Peyer's patch (tissue), 4 donors: ENCODE measurements at regions not wholly inside any gene's neighbourhood (a gene's known extent, or its start where the extent isn't known, plus 50 kb on each side); places are given as distances from the start of the nearest gene placed in this dataset.

Experiments used
- DNase-seq, 3 donors: peaks; one replicate each; pipeline ENCODE4 v3.0.0-alpha.2; 2017 to 2019
- H3K27ac ChIP-seq, 4 donors: fragments of 200-600 bp; sonication (generic); one replicate each; pipeline ENCODE4 v1.5.1; 2016 to 2019
- H3K27me3 ChIP-seq, 2 donors: fragments of 200-600 bp; sonication (generic); one replicate each; pipeline ENCODE4 v1.5.1; 2019
- H3K36me3 ChIP-seq, 3 donors: fragments of 200-600 bp; sonication (generic); one replicate each; pipeline ENCODE4 v1.5.1; 2016 to 2019
- H3K4me1 ChIP-seq, 4 donors: fragments of 200-600 bp; sonication (generic); one replicate each; pipeline ENCODE4 v1.5.1; 2016 to 2019
- H3K4me3 ChIP-seq, 4 donors: fragments of 200-600 bp; sonication (generic); 1 replicate in 3 of 4; 2 replicates in 1 of 4; pipeline ENCODE4 v1.5.1; 2016 to 2019; ENCODE audit warnings: mild to moderate bottlenecking in 1 of 4
- H3K9me3 ChIP-seq, 4 donors: fragments of 200-600 bp; sonication (generic); one replicate each; pipeline ENCODE4 v1.5.1; 2016 to 2019; ENCODE audit warnings: mild to moderate bottlenecking in 1 of 4
- CTCF ChIP-seq, 6 experiments: fragments of 450-650 bp in 4 of 6; fragments of 200-600 bp in 2 of 6; sonication (generic) in 1 of 6; IDR thresholded peaks; one replicate each; pipeline ENCODE4 v1.5.1; 2017 to 2019; ENCODE audit warnings: antibody characterized with exemption in 6 of 6, mild to moderate bottlenecking in 3 of 6, moderate library complexity in 1 of 6
- POLR2A ChIP-seq, 2 donors: fragments of 450-650 bp; IDR thresholded peaks; one replicate each; pipeline ENCODE4 v1.5.1; 2017; ENCODE audit warnings: antibody characterized with exemption in 2 of 2, mild to moderate bottlenecking in 2 of 2, moderate library complexity in 2 of 2

GRCh38 chr6:37114612-37115011, 55.3 kb upstream of the PIM1 start:
- TF ChIP-seq POLR2A (IDR thresholded peaks at IDR 0.05) (no peak), CTCF (IDR thresholded peaks at IDR 0.05) (no peak)
- H3K27ac ChIP-seq: no peak overlapping the region
- no peak for DNase-seq

GRCh38 chr6:37115236-37115895, 54.6 kb upstream of the PIM1 start:
- H3K27ac ChIP-seq: no peak overlapping the region
- H3K27me3 ChIP-seq: no peaks in the 10 kb centered on the region
- DNase-seq: no peak

More at GRCh38 chr6:37114612-37115011, 55.3 kb upstream of the PIM1 start:
- Histone ChIP-seq H3K36me3 (no peaks in the 10 kb centered on the region), H3K27me3 (no peaks in the 10 kb centered on the region), H3K4me3 (no peak overlapping the region), H3K9me3 (no peaks in the 10 kb centered on the region), H3K4me1 (no peaks in the 10 kb centered on the region)

GRCh38 chr6:37116326-37116725, 53.6 kb upstream of the PIM1 start:
- TF ChIP-seq POLR2A (IDR thresholded peaks at IDR 0.05): no peak
- TF ChIP-seq CTCF (IDR thresholded peaks at IDR 0.05): no peak
- DNase-seq: no peak
- no peaks in the 10 kb centered on the region for H3K4me1 ChIP-seq
- H3K4me3 ChIP-seq: no peak overlapping the region
- no peak overlapping the region for H3K27ac ChIP-seq
- H3K27me3 ChIP-seq: no peaks in the 10 kb centered on the region
- no peaks in the 10 kb centered on the region for H3K36me3 ChIP-seq
- H3K9me3 ChIP-seq: no peaks in the 10 kb centered on the region

More at GRCh38 chr6:37115236-37115895, 54.6 kb upstream of the PIM1 start:
- TF ChIP-seq CTCF (IDR thresholded peaks at IDR 0.05) (no peak), POLR2A (IDR thresholded peaks at IDR 0.05) (no peak)
- Histone ChIP-seq H3K4me1 (no peaks in the 10 kb centered on the region), H3K36me3 (no peaks in the 10 kb centered on the region), H3K9me3 (no peaks in the 10 kb centered on the region), H3K4me3 (no peak overlapping the region)

GRCh38 chr6:37119387-37119886, 50.5 kb upstream of the PIM1 start:
- TF ChIP-seq POLR2A (IDR thresholded peaks at IDR 0.05): no peak
- no peak for TF ChIP-seq CTCF (IDR thresholded peaks at IDR 0.05)
- Histone ChIP-seq H3K27me3 (no peaks in the 10 kb centered on the region), H3K27ac (no peak overlapping the region), H3K4me1 (no peaks in the 10 kb centered on the region), H3K4me3 (no peak overlapping the region), H3K36me3 (no peaks in the 10 kb centered on the region), H3K9me3 (no peaks in the 10 kb centered on the region)
- no peak for DNase-seq
